AG10803 (cell line): ENCODE measurements at regions not wholly inside any gene's neighbourhood (a gene's known extent, or its start where the extent isn't known, plus 50 kb on each side); places are given as distances from the start of the nearest gene placed in this dataset.
A peak's percentile ranks its signal among the peaks of the same experiment; 100 is the strongest.

Experiments
- DNase-seq: peaks from one replicate; pipeline ENCODE4 v3.0.0; 2010; ENCODE audit warnings: low read depth
- H3K4me3 ChIP-seq: 2 replicates; pipeline ENCODE4 v1.5.1; 2011; ENCODE audit warnings: mild to moderate bottlenecking, low read length, control low read depth
- CTCF ChIP-seq: conservative IDR thresholded peaks from 2 replicates; pipeline ENCODE4 v1.5.1; 2011; ENCODE audit warnings: mild to moderate bottlenecking, low read length, control low read depth, inconsistent platforms

- no peak overlapping the region for H3K4me3 ChIP-seq
- DNase-seq: peak; percentile 5
- no peak for TF ChIP-seq CTCF
Observed at GRCh38 chr14:95395098-95395737, 75.5 kb upstream of the CLMN start.

- no peak for TF ChIP-seq CTCF
- DNase-seq: no peak
- H3K4me3 ChIP-seq: no peak overlapping the region
Observed at GRCh38 chr14:95394297-95395097, 74.8 kb upstream of the CLMN start.

- no peak overlapping the region for H3K4me3 ChIP-seq
- TF ChIP-seq CTCF: no peak
- no peak for DNase-seq
Observed at GRCh38 chr14:95392841-95393240, 73.1 kb upstream of the CLMN start.

GRCh38 chr14:95391331-95391730, 71.6 kb upstream of the CLMN start:
- no peak overlapping the region for H3K4me3 ChIP-seq
- TF ChIP-seq CTCF: no peak
- no peak for DNase-seq

- no peak for DNase-seq
- TF ChIP-seq CTCF: no peak
- H3K4me3 ChIP-seq: no peak overlapping the region
Observed at GRCh38 chr14:95389471-95390011, 69.8 kb upstream of the CLMN start.

GRCh38 chr14:95388699-95389098, 69.0 kb upstream of the CLMN start:
- TF ChIP-seq CTCF: no peak
- no peak overlapping the region for H3K4me3 ChIP-seq
- no peak for DNase-seq
